GM21737 (cell line): ENCODE measurements at regions not wholly inside any gene's neighbourhood (a gene's known extent, or its start where the extent isn't known, plus 50 kb on each side); places are given as distances from the start of the nearest gene placed in this dataset.

ENCODE experiments used
- ATAC-seq: cut with Tn5 transposase; IDR thresholded peaks from one replicate; pipeline ENCODE4 v1.9.1; 2021; ENCODE audit warnings: mild to moderate bottlenecking, moderate library complexity; ENCODE audit not compliant: unreplicated experiment

- no peak for ATAC-seq
Measured at GRCh38 chr1:48055876-48056764, 58.9 kb upstream of the TRABD2B start.

DNA sequence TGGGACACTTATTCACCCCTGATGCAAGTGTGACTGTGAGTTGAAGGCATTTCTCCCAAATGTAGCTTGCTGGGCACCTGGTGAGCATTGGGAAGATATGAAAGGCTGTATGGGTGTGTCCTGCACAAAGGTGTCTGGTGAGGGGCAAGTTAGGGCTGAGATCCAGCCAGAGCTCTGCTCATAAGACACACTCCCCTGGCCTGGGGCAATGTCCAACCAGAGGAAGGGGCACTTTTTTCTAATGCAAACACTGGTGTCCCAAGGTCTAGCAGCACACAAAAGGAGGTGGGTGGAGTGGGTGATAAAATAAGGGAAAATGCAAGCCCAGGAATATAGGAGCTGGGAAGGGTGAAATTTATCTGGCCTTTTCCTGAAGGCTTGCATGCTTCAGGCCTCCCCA, 57.0 kb upstream of the TRABD2B start:
- ATAC-seq = no peak

GRCh38 chr1:48052923-48053291, 55.7 kb upstream of the TRABD2B start:
- ATAC-seq = no peak

GRCh38 chr1:48051466-48052126, 54.4 kb upstream of the TRABD2B start:
- ATAC-seq = no peak

DNA sequence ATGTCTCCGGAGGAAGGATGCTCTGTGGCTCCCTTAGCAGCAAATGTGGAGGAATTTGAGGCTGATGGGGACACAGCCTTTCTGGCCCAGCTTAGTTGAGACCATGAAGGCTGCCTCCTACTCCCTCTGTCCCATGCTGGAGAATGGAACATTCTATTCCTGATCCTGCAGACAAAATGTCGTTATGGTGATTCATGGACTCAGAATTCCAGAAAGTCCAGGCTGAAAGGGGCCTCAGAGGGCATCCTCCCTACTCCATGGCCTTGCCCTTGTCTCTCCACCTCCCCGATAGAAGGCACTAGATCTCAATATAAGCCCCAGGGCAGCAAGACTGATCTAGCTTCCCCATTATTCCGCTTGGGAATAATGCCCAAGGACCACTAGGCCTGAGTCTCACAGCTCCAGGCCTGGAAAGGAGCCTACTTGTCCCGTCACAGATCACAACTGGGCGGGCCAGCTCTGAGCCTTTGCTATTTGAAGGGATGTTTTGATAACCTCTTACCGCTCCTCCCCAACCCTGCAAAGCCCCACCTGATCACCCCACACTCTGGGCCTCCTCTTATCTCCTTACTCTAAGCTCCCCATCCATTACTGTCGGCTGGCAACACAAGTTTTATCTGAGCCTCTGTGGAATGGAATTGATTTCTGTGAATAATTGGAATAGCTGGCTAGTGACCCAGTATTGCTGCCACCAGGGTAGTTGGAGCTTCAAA, 52.8 kb upstream of the TRABD2B start:
- ATAC-seq = no peak

DNA sequence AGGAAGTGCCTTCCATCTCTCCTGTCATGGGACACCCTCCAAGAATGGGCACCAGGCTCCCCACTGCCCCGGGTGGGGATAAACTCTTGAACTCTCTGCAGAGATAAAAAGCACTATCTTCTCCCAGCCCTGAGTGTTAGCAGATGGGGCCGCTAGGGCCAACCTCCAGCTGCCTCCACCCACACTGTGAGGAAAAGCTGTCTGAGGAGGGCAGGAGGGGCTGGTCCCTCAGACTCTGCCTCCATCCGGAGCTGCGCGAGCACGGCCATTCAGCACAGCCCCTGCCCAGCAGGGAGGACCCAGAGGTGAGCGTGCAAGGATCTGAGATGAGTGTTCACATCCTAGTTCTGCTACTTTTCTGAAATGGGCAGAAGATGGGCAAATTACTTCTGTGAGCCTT, 51.8 kb upstream of the TRABD2B start:
- no peak for ATAC-seq

DNA sequence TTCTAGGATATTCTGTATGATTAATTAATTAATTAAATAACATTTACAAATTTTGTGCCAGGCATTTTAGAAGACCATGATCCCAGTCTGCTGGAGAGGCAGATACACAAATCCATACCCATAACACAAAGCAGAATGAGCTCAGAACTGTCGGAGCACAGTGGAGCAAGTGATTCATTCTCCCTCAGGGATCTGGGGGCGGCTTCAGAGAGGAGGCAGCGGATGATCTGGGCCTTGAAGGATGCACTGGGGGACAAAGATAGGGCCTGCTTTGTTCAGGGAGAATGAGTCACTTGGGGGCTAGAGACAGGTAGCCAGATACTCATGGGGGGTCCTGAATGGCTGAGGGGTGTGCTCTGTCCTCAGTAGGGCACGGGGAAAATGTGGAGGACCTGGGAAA, 50.9 kb upstream of the TRABD2B start:
- ATAC-seq = no peak

DNA sequence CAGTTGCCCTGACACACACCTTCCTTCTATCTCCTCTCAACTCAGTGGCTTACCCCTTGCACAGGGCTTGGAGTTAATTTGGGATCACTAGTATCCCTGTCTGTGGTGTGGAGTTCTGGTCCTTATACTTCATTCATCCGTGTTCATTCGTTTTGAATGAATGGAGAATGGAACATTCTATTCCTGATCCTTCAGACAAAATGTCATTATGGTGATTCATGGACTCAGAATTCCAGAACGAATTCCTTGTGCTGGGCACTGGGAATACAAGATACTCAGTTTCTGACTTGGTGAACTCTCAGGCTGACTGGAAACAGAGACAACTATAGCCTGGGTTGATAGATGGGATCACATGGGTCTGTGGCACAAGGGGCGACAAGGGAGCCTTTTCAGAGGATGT, 49.9 kb upstream of the TRABD2B start:
- ATAC-seq = no peak
